VCaP (cell line): ENCODE measurements at regions not wholly inside any gene's neighbourhood (a gene's known extent, or its start where the extent isn't known, plus 50 kb on each side); places are given as distances from the start of the nearest gene placed in this dataset.

ENCODE experiments used
- H3K27ac ChIP-seq: fragments of 450-650 bp; 2 replicates; pipeline ENCODE4 v1.5.1; 2017
- TF ChIP-seq, protein P1 (sequence below): fragments of 450-650 bp; conservative IDR thresholded peaks from 2 replicates; pipeline ENCODE4 v1.5.1; 2017; ENCODE audit warnings: mild to moderate bottlenecking, moderate library complexity

DNA sequence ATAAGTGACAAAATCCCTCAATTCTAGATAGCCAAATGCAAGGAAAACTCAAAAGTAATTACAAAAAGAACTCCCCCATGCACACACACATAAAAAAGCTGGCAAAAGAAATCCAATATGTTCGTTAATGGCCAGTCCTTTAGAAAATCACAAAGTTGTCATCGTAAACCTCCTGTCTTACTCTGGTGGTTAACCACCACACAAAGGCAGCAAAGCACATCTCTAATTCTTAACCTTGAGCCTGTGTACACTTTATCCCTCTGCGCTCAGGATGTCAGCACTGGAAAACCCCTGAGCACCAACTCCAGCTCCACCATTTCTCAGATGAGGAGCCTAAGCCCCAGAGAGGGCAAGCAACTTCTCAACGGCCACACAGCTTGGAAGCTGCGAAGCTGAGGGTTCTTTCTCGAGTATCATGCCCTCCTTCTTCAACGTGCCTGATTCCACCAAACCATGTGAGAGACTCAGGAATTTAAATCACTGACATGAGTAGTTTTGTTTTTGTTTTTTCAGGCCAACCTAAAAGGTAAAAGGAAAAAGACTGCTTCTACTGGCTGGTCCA lies 72.5 kb downstream of the C16orf95 start:
- H3K27ac ChIP-seq = no peak overlapping the region
- TF ChIP-seq, protein P1, sequence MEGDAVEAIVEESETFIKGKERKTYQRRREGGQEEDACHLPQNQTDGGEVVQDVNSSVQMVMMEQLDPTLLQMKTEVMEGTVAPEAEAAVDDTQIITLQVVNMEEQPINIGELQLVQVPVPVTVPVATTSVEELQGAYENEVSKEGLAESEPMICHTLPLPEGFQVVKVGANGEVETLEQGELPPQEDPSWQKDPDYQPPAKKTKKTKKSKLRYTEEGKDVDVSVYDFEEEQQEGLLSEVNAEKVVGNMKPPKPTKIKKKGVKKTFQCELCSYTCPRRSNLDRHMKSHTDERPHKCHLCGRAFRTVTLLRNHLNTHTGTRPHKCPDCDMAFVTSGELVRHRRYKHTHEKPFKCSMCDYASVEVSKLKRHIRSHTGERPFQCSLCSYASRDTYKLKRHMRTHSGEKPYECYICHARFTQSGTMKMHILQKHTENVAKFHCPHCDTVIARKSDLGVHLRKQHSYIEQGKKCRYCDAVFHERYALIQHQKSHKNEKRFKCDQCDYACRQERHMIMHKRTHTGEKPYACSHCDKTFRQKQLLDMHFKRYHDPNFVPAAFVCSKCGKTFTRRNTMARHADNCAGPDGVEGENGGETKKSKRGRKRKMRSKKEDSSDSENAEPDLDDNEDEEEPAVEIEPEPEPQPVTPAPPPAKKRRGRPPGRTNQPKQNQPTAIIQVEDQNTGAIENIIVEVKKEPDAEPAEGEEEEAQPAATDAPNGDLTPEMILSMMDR = no peak

DNA sequence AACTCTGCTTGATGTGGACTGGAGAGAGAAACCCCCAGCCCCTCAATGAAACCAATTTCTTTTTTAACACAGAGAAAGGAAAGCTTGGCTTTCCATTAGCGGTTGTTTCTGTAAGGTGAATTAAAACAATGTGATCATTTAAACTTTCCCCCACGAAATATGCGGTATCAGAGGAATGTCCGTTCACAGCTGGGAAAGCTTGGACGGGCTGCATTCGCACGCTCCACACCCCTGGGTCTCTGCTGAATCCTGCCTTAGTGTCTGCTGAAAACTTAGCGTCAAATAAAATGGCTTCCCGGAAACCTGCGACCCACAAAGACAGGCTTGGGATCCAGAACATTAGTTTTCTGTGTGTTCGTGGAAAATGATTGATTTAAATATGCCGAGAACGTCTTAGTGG lies 71.7 kb downstream of the C16orf95 start:
- no peak overlapping the region for H3K27ac ChIP-seq
- TF ChIP-seq, protein P1 = no peak

DNA sequence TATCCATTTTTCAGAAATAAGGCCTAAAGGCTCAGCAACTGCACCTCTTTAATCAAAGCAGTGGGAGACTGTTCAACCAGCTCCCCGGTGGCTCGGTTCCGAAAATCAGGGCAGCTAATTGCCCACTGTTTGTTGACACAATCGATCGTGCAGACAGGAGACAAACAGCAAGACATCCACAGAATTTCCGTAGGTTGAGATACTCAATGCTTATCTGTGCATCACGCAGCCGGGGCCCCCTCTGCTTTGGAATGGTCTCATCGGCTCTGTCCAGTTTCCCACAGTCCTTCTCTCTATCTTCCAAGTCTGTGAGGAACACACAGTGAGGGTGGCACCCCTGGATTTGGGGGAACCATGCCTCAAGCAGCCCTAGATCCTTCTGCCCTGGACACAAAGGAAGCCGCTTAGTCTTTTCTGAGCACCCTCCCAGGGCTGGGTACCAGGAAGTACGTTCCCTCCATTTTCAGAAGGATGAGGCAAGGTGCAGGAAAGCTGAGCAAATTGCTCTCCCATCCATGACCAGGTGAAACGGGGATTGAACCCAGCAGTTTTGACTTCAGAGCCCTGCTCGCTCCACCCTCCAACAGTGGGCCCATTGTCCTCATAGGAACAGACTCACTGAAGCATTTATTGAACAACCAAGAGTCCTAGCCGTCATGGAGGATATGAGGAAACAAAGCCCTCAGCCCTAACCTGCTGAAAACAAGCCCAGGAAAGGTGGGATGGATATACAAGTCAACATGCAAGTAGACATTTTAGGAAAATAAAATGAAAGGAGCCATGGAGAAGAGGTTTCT lies 70.7 kb downstream of the C16orf95 start:
- H3K27ac ChIP-seq = no peak overlapping the region
- TF ChIP-seq, protein P1 = no peak

DNA sequence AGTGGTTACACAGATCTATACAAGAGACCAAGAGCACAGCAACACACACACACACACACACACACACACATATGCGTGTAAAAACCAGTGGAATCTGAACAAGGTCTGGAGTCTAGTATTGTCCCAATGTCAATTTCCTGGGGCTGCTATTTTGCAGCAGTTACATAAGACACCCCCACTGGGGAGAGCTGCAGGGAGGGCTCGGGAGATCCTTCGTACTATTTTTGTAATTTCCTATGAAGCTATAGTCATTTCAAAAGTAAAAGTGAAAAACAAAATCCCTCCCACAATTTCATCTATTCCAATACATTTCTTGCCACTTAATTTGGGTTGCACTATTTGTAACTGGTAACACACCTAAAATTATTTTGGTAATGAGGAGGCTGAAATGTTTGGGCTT lies 68.5 kb downstream of the C16orf95 start:
- no peak overlapping the region for H3K27ac ChIP-seq
- TF ChIP-seq, protein P1 = no peak

DNA sequence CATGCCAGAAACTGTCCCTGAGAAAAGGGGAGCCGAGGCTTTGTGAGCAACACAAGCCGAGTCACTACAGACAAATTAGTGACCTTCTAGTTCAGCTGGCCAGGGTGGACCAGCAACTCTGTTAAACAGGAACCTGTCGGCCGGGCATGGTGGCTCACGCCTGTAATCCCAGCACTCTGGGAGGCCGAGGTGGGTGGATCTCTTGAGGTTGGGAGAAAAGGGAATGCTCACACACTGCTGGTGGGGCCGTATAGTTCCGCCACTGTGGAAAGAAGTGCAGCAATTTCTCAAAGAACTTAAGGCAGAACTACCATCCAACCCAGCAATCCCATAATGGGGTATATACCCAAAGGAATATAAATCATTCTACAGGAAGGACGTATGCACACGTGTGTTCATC lies 67.8 kb downstream of the C16orf95 start:
- H3K27ac ChIP-seq = no peak overlapping the region
- TF ChIP-seq, protein P1 = no peak

DNA sequence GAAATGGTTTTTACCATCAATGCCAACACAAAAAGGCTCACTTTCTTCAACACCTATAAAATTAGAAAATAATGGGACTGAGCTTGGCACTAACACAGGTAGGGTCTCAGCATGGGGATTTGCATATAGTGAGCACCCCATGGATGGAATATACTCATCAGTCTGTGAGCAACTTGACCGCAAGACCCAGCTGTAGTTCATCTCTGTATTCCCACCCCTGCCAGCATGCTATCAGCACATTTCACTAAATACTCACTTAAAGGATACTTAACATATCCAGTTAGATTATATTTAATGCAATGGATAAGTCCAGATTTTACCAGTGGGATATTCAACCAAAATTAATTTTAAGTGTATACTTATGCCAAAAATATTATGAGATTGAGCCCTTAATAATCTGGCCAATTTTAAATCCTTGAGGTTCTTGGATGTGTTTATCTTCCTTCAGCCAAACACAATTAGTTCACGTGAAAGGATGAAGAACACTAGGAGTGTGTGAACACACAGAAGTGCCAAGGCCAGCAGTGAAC lies 66.7 kb downstream of the C16orf95 start:
- TF ChIP-seq, protein P1 = no peak
- no peak overlapping the region for H3K27ac ChIP-seq

DNA sequence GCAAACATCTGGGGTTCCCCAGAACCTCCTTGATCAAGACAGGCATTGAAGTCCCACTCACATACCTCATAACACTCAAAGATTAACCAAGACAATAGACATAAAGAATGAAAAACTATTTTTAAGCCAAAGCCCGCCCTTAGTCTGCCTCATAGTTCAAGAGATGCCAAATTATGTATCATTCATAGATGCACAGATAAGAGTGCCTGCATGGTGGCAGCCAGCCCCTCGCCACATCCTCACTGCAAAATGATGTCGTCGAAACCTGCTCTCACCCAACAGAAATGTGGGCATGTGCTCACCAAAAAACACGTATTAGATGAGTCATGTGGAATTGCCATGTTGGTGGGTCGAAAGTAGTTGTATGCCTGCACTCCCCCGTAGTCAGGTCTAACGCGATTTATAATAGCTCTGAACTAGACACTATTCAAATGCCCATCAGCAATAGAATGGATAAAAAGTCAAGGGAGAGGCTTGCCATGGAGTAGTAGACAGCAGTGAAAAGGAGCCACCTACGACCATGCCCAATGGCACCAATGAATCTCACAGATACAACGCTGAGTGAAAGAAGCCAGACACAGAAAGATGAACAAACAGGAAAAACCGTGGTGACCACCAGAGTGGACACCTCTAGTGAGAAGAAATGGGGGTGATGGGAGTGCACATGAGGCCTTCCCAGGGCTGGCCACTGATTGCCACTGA lies 64.8 kb downstream of the C16orf95 start:
- H3K27ac ChIP-seq = no peak overlapping the region
- TF ChIP-seq, protein P1 = no peak
